GM18508 (cell line): ENCODE measurements at regions not wholly inside any gene's neighbourhood (a gene's known extent, or its start where the extent isn't known, plus 50 kb on each side); places are given as distances from the start of the nearest gene placed in this dataset.
"Not testable (repeated sequence)": the region's sequence is repeated elsewhere in the genome, so short reads cannot be mapped to it uniquely, and the experiment has no call there.

ENCODE experiments used
- ATAC-seq: cut with Tn5 transposase; IDR thresholded peaks from one replicate; pipeline ENCODE4 v1.9.1; 2021; ENCODE audit warnings: moderate number of reproducible peaks; ENCODE audit not compliant: insufficient read depth, unreplicated experiment

GRCh38 chr1:96544051-96544830 lies 177.3 kb upstream of the PTBP2 start:
- no peak for ATAC-seq

- no peak for ATAC-seq
Observed at GRCh38 chr1:96544831-96545221, 176.8 kb upstream of the PTBP2 start.

- no peak for ATAC-seq
Observed at GRCh38 chr1:96545935-96546656, 175.5 kb upstream of the PTBP2 start.

GRCh38 chr1:96550061-96550460 lies 171.5 kb upstream of the PTBP2 start:
- no peak for ATAC-seq

GRCh38 chr1:96552451-96552850 lies 169.1 kb upstream of the PTBP2 start:
- ATAC-seq, result no peak

GRCh38 chr1:96553811-96554210 lies 167.8 kb upstream of the PTBP2 start:
- ATAC-seq, result no peak

GRCh38 chr1:96554364-96554763 lies 167.2 kb upstream of the PTBP2 start:
- ATAC-seq, result no peak

- no peak for ATAC-seq
Observed at GRCh38 chr1:96557336-96557735, 164.2 kb upstream of the PTBP2 start.

GRCh38 chr1:96558635-96559034 lies 162.9 kb upstream of the PTBP2 start:
- ATAC-seq, result no peak

GRCh38 chr1:96559181-96559580 lies 162.4 kb upstream of the PTBP2 start:
- ATAC-seq, result no peak

GRCh38 chr1:96559707-96560596 lies 161.6 kb upstream of the PTBP2 start:
- no peak for ATAC-seq

GRCh38 chr1:96562094-96562493 lies 159.5 kb upstream of the PTBP2 start:
- ATAC-seq, result no peak

GRCh38 chr1:96564401-96564800 lies 157.2 kb upstream of the PTBP2 start:
- not testable (repeated sequence) for ATAC-seq

- ATAC-seq, result no peak
Observed at GRCh38 chr1:96565546-96565945, 156.0 kb upstream of the PTBP2 start.

GRCh38 chr1:96568639-96569038 lies 152.9 kb upstream of the PTBP2 start:
- no peak for ATAC-seq

- no peak for ATAC-seq
Observed at GRCh38 chr1:96569288-96569687, 152.3 kb upstream of the PTBP2 start.

GRCh38 chr1:96579636-96580035 lies 141.9 kb upstream of the PTBP2 start:
- ATAC-seq, result no peak

- ATAC-seq, result no peak
Observed at GRCh38 chr1:96580920-96581319, 140.7 kb upstream of the PTBP2 start.

GRCh38 chr1:96581772-96582171 lies 139.8 kb upstream of the PTBP2 start:
- no peak for ATAC-seq

- ATAC-seq, result no peak
Observed at GRCh38 chr1:96583903-96584302, 137.7 kb upstream of the PTBP2 start.

- no peak for ATAC-seq
Observed at GRCh38 chr1:96587222-96587621, 134.4 kb upstream of the PTBP2 start.
